ENCODE measurements at regions not wholly inside any gene's neighbourhood (a gene's known extent, or its start where the extent isn't known, plus 50 kb on each side); places are given as distances from the start of the nearest gene placed in this dataset.

GRCh38 chr14:54088271-54088670 lies 131.6 kb upstream of the BMP4 start:
- in situ Hi-C loops (cut with MboI; ENCODE audit: low sequenced_read_pairs) = no loop called here

- in situ Hi-C loops (cut with MboI; ENCODE audit: low sequenced_read_pairs) = no loop called here
Measured at GRCh38 chr14:54090274-54090673, 133.6 kb upstream of the BMP4 start.

- in situ Hi-C loops (cut with MboI; ENCODE audit: low sequenced_read_pairs) = no loop called here
Measured at GRCh38 chr14:54094765-54095164, 138.1 kb upstream of the BMP4 start.

GRCh38 chr14:54098536-54098935 lies 141.9 kb upstream of the BMP4 start:
- in situ Hi-C loops (cut with MboI; ENCODE audit: low sequenced_read_pairs) = no loop called here

- in situ Hi-C loops (cut with MboI; ENCODE audit: low sequenced_read_pairs) = no loop called here
Measured at GRCh38 chr14:54102051-54102456, 145.4 kb upstream of the BMP4 start.

GRCh38 chr14:54102530-54102929 lies 145.9 kb upstream of the BMP4 start:
- in situ Hi-C loops (cut with MboI; ENCODE audit: low sequenced_read_pairs) = no loop called here

GRCh38 chr14:54104601-54105145 lies 148.0 kb upstream of the BMP4 start:
- in situ Hi-C loops (cut with MboI; ENCODE audit: low sequenced_read_pairs) = no loop called here

GRCh38 chr14:54105406-54105805 lies 148.8 kb upstream of the BMP4 start:
- in situ Hi-C loops (cut with MboI; ENCODE audit: low sequenced_read_pairs) = no loop called here

GRCh38 chr14:54105898-54106297 lies 149.3 kb upstream of the BMP4 start:
- in situ Hi-C loops (cut with MboI; ENCODE audit: low sequenced_read_pairs) = no loop called here

- in situ Hi-C loops (cut with MboI; ENCODE audit: low sequenced_read_pairs) = no loop called here
Measured at GRCh38 chr14:54106661-54107377, 150.2 kb upstream of the BMP4 start.

- in situ Hi-C loops (cut with MboI; ENCODE audit: low sequenced_read_pairs) = no loop called here
Measured at GRCh38 chr14:54108481-54109471, 152.2 kb upstream of the BMP4 start.

GRCh38 chr14:54109521-54110120 lies 153.0 kb upstream of the BMP4 start:
- in situ Hi-C loops (cut with MboI; ENCODE audit: low sequenced_read_pairs) = no loop called here

GRCh38 chr14:54114941-54115340 lies 158.3 kb upstream of the BMP4 start:
- in situ Hi-C loops (cut with MboI; ENCODE audit: low sequenced_read_pairs) = no loop called here

- in situ Hi-C loops (cut with MboI; ENCODE audit: low sequenced_read_pairs) = no loop called here
Measured at GRCh38 chr14:54116198-54116885, 159.7 kb upstream of the BMP4 start.

GRCh38 chr14:54116972-54117371 lies 160.3 kb upstream of the BMP4 start:
- in situ Hi-C loops (cut with MboI; ENCODE audit: low sequenced_read_pairs) = no loop called here

GRCh38 chr14:54117396-54117795 lies 160.8 kb upstream of the BMP4 start:
- in situ Hi-C loops (cut with MboI; ENCODE audit: low sequenced_read_pairs) = no loop called here

- in situ Hi-C loops (cut with MboI; ENCODE audit: low sequenced_read_pairs) = no loop called here
Measured at GRCh38 chr14:54117924-54118323, 161.3 kb upstream of the BMP4 start.

- in situ Hi-C loops (cut with MboI; ENCODE audit: low sequenced_read_pairs) = no loop called here
Measured at GRCh38 chr14:54120260-54120659, 163.6 kb upstream of the BMP4 start.

- in situ Hi-C loops (cut with MboI; ENCODE audit: low sequenced_read_pairs) = no loop called here
Measured at GRCh38 chr14:54121466-54122027, 164.9 kb upstream of the BMP4 start.

GRCh38 chr14:54123841-54124240 lies 167.2 kb upstream of the BMP4 start:
- in situ Hi-C loops (cut with MboI; ENCODE audit: low sequenced_read_pairs) = no loop called here

Measured in HL-60/S4 treated with phorbol 12-myristate 13-acetate at 8.2 ng/mL for 4 days and 3 days (cell line).